HepG2 (cell line): ENCODE measurements at regions not wholly inside any gene's neighbourhood (a gene's known extent, or its start where the extent isn't known, plus 50 kb on each side); places are given as distances from the start of the nearest gene placed in this dataset.

Experiments used
- BCL3 ChIP-seq: sonication (generic); formaldehyde crosslinking; IDR thresholded peaks from 2 replicates; pipeline ENCODE4 v1.5.1; 2020; ENCODE audit warnings: mild to moderate bottlenecking, missing genetic modification reagents, moderate library complexity
- CSRNP2 ChIP-seq: sonication (generic); formaldehyde crosslinking; conservative IDR thresholded peaks from 2 replicates; pipeline ENCODE4 v1.8.0; 2022; ENCODE audit warnings: low read depth, missing genetic modification reagents
- FOXK1 ChIP-seq: sonication (generic); formaldehyde crosslinking; IDR thresholded peaks from 2 replicates; pipeline ENCODE4 v1.4.0; 2020; ENCODE audit warnings: low read depth, missing genetic modification reagents, borderline replicate concordance
- HOXA3 ChIP-seq: sonication (generic); formaldehyde crosslinking; IDR thresholded peaks from 2 replicates; pipeline ENCODE4 v1.5.0; 2020; ENCODE audit warnings: missing genetic modification reagents
- JDP2 ChIP-seq: sonication (generic); formaldehyde crosslinking; IDR thresholded peaks from 2 replicates; pipeline ENCODE4 v1.8.1; 2022; ENCODE audit warnings: missing genetic modification reagents, borderline replicate concordance
- KIAA2018 ChIP-seq: sonication (generic); formaldehyde crosslinking; IDR thresholded peaks from 2 replicates; pipeline ENCODE4 v1.5.0; 2020; ENCODE audit warnings: mild to moderate bottlenecking, missing genetic modification reagents, borderline replicate concordance
- MLX ChIP-seq: IDR thresholded peaks from 2 replicates; pipeline ENCODE4 v1.6.1; 2016
- RARA ChIP-seq: IDR thresholded peaks from 2 replicates; pipeline ENCODE4 v1.6.1; 2016; ENCODE audit warnings: missing genetic modification reagents, missing compliant biosample characterization
- SUZ12 ChIP-seq: fragments of 150-350 bp; IDR thresholded peaks from 2 replicates; pipeline ENCODE4 v1.6.1; 2014; ENCODE audit warnings: low read depth, low read length
- ZNF230 ChIP-seq: sonication (generic); formaldehyde crosslinking; IDR thresholded peaks from 2 replicates; pipeline ENCODE4 v1.4.0; 2020; ENCODE audit warnings: mild to moderate bottlenecking, missing genetic modification reagents
- ZNF383 ChIP-seq: sonication (generic); formaldehyde crosslinking; IDR thresholded peaks from 2 replicates; pipeline ENCODE4 v1.4.0; 2020; ENCODE audit warnings: missing genetic modification reagents, mild to moderate bottlenecking, borderline replicate concordance
- ZNF451 ChIP-seq: sonication (generic); formaldehyde crosslinking; IDR thresholded peaks from 2 replicates; pipeline ENCODE4 v1.5.0; 2020; ENCODE audit warnings: mild to moderate bottlenecking, missing genetic modification reagents
- ZNF704 ChIP-seq: sonication (generic); formaldehyde crosslinking; IDR thresholded peaks from 2 replicates; pipeline ENCODE4 v1.8.1; 2023; ENCODE audit warnings: mild to moderate bottlenecking, inconsistent platforms, moderate library complexity, missing genetic modification reagents, borderline replicate concordance
- ZNF850 ChIP-seq: sonication (generic); formaldehyde crosslinking; conservative IDR thresholded peaks from 2 replicates; pipeline ENCODE4 v1.9.0; 2021; ENCODE audit warnings: mild to moderate bottlenecking, missing genetic modification reagents

- no peak for TF ChIP-seq BCL3 (CRISPR knock-in tag)
- TF ChIP-seq MLX (CRISPR knock-in tag), result no peak
- no peak for TF ChIP-seq FOXK1
- TF ChIP-seq KIAA2018 (CRISPR knock-in tag), result no peak
- no peak for TF ChIP-seq SUZ12
- TF ChIP-seq ZNF230, result no peak
- TF ChIP-seq ZNF451 (CRISPR knock-in tag), result no peak
- TF ChIP-seq HOXA3 (CRISPR knock-in tag), result no peak
- no peak for TF ChIP-seq ZNF850 (CRISPR knock-in tag)
- no peak for TF ChIP-seq ZNF704 (CRISPR knock-in tag)
- TF ChIP-seq JDP2 (CRISPR knock-in tag), result no peak
- no peak for TF ChIP-seq RARA (CRISPR knock-in tag)
- TF ChIP-seq CSRNP2 (CRISPR knock-in tag), result no peak
- no peak for TF ChIP-seq ZNF383
Observed at GRCh38 chr4:26039639-26040359, 125.8 kb downstream of the SMIM20 start (continued).
